ENCODE measurements at regions not wholly inside any gene's neighbourhood (a gene's known extent, or its start where the extent isn't known, plus 50 kb on each side); places are given as distances from the start of the nearest gene placed in this dataset.

DNA sequence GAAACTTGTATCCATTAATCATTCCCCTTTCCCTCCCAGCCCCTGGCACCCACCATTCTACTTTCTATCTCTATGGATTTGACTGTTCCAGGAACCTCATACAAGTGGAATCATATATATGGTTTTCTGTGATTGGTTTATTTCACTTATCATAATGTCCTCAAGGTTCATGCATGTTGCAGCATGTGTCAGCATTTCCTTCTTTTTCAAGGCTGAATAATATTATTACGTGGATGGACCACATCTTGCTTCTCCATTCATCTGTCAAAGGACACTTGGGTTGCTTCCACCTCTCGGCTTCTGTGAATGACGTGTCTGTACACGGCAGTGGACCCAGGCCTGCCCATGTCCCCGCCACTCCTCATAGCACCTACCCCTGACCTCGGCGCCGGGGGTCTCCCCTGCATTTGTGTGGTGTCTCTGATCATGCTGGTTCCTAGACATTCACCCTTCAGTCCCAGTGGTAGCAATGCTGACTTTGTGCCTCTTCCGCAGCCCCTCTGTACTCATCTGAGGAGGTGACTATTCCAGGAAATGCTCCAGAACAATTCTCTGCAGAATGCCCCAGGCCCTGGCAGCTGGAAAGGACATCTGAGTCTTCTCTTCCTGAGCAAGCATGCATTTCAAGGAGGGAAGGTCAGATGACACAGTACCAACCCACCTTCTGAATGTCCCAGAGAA lies 136.9 kb downstream of the PSMG1 start:
- RAD21 ChIA-PET (ENCODE audit: unreplicated experiment) = no interaction called here
- no peak for FAIRE-seq

More for the DNA sequence above, 136.9 kb downstream of the PSMG1 start:
- ATAC-seq = no peak
- BruUV-seq (replicated peaks) = no TSS peak
- H3K4me3 ChIP-seq = no peak overlapping the region
- H3K4me1 ChIP-seq (ENCODE audit: control insufficient read depth, insufficient read depth, low read length) = no peaks in the 10 kb centered on the region
- no peak for TF ChIP-seq CHD2 (IDR thresholded peaks at IDR 0.05; ENCODE audit: borderline replicate concordance, low read depth, low read length)
- no peak for TF ChIP-seq DPF2 (IDR thresholded peaks at IDR 0.05)
- TF ChIP-seq HDAC6 (IDR thresholded peaks at IDR 0.05; ENCODE audit: unreplicated experiment) = no peak
- TF ChIP-seq ZBTB11 (CRISPR knock-in tag; IDR thresholded peaks at IDR 0.05) = no peak
- TF ChIP-seq JUND (IDR thresholded peaks at IDR 0.05; ENCODE audit: low read depth, low read length) = no peak
- TF ChIP-seq TCF12 (IDR thresholded peaks at IDR 0.05; ENCODE audit: low read depth, low read length) = no peak
- no peak for TF ChIP-seq CREB1 (IDR thresholded peaks at IDR 0.05; ENCODE audit: low read depth)
- no peak for TF ChIP-seq MYB (IDR thresholded peaks at IDR 0.05; ENCODE audit: borderline replicate concordance, low read depth, low read length)
- TF ChIP-seq, protein P1, sequence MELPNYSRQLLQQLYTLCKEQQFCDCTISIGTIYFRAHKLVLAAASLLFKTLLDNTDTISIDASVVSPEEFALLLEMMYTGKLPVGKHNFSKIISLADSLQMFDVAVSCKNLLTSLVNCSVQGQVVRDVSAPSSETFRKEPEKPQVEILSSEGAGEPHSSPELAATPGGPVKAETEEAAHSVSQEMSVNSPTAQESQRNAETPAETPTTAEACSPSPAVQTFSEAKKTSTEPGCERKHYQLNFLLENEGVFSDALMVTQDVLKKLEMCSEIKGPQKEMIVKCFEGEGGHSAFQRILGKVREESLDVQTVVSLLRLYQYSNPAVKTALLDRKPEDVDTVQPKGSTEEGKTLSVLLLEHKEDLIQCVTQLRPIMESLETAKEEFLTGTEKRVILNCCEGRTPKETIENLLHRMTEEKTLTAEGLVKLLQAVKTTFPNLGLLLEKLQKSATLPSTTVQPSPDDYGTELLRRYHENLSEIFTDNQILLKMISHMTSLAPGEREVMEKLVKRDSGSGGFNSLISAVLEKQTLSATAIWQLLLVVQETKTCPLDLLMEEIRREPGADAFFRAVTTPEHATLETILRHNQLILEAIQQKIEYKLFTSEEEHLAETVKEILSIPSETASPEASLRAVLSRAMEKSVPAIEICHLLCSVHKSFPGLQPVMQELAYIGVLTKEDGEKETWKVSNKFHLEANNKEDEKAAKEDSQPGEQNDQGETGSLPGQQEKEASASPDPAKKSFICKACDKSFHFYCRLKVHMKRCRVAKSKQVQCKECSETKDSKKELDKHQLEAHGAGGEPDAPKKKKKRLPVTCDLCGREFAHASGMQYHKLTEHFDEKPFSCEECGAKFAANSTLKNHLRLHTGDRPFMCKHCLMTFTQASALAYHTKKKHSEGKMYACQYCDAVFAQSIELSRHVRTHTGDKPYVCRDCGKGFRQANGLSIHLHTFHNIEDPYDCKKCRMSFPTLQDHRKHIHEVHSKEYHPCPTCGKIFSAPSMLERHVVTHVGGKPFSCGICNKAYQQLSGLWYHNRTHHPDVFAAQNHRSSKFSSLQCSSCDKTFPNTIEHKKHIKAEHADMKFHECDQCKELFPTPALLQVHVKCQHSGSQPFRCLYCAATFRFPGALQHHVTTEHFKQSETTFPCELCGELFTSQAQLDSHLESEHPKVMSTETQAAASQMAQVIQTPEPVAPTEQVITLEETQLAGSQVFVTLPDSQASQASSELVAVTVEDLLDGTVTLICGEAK (IDR thresholded peaks at IDR 0.05; ENCODE audit: borderline replicate concordance) = no peak
- in situ Hi-C loops (cut with MboI) = no loop called here
- no peak overlapping the region for H3K27ac ChIP-seq (ENCODE audit: control insufficient read depth, insufficient read depth)
- no peak overlapping the region for H3K9ac ChIP-seq (ENCODE audit: control insufficient read depth, insufficient read depth, low read length)
- WGBS (ENCODE audit: insufficient coverage, insufficient replicate concordance, low lambda C conversion rate, missing lambda C conversion rate) = 39% methylated on average over 9 of the region's 9 CpGs
- H3K79me2 ChIP-seq (ENCODE audit: control insufficient read depth, insufficient read depth, low read length) = no peaks in the 10 kb centered on the region
- H2AFZ ChIP-seq (ENCODE audit: control insufficient read depth, low read depth, low read length) = no peak overlapping the region
- H3K4me2 ChIP-seq (ENCODE audit: control insufficient read depth, insufficient read depth) = no peak overlapping the region
- H3K9me3 ChIP-seq (replicated peaks; ENCODE audit: control insufficient read depth, insufficient read depth, low read length) = no peaks in the 10 kb centered on the region
- no peaks in the 10 kb centered on the region for H4K20me1 ChIP-seq (ENCODE audit: control insufficient read depth, insufficient read depth)
- no peaks in the 10 kb centered on the region for H3K36me3 ChIP-seq (ENCODE audit: control insufficient read depth in 2 of 2, insufficient read depth in 2 of 2, low read length in 1 of 2)
- POLR2A ChIA-PET = no interaction called here
- SMC1A ChIA-PET (ENCODE audit: uncharacterized antibody, unreplicated experiment) = no interaction called here
- CTCF ChIA-PET = no interaction called here
- no peak for DNase-seq (ENCODE audit: low read depth, low spot score)
- intact Hi-C loops (cut with micrococcal nuclease; ENCODE audit: unreplicated experiment) = no loop called here
- H3K27me3 ChIP-seq (replicated peaks in 1 of 2; ENCODE audit: control insufficient read depth in 2 of 2, insufficient read depth in 2 of 2, low read length in 1 of 2) = no peaks in the 10 kb centered on the region

Measured in GM12878 (cell line).